H1 (cell line): ENCODE measurements at regions not wholly inside any gene's neighbourhood (a gene's known extent, or its start where the extent isn't known, plus 50 kb on each side); places are given as distances from the start of the nearest gene placed in this dataset.
A peak's percentile ranks its signal among the peaks of the same experiment; 100 is the strongest.

Experiments
- CTCF ChIA-PET: fragments of 300-600 bp; sonication (Branson Sonifier 250); formaldehyde crosslinking; loops from one replicate; lab custom pipeline; 2021; ENCODE audit not compliant: partially characterized antibody; lab: Charles Lee
- POLR2A ChIA-PET: fragments of 300-600 bp; sonication (Branson Sonifier 250); formaldehyde crosslinking; loops from one replicate; lab custom pipeline; 2021; ENCODE audit warnings: inconsistent platforms; ENCODE audit not compliant: partially characterized antibody; lab: Charles Lee
- DNase-seq, 2 experiments: peaks; one replicate each; pipeline versions ENCODE4 v3.0.0 to v3.0.0-alpha.2; 2010 to 2022; ENCODE audit warnings: low spot score in 2 of 2, low read depth in 1 of 2, mixed read lengths in 1 of 2
- FAIRE-seq: peaks from 2 replicates; lab custom pipeline; 2011; peaks lifted over from hg19 to GRCh38; lab: Jason Lieb, UNC
- H2AFZ ChIP-seq: 2 replicates; pipeline ENCODE4 v1.8.1; 2012; ENCODE audit warnings: low read length, inconsistent platforms
- H2AK5ac ChIP-seq: 2 replicates; pipeline ENCODE4 v1.6.1; 2013; ENCODE audit warnings: low read depth, low read length
- H2BK120ac ChIP-seq: replicated peaks from 2 replicates; pipeline ENCODE3; 2013; ENCODE audit warnings: low read depth, low read length, inconsistent platforms
- H2BK12ac ChIP-seq: 2 replicates; pipeline ENCODE4 v1.6.1; 2013; ENCODE audit warnings: low read depth, low read length
- H2BK15ac ChIP-seq: 2 replicates; pipeline ENCODE4 v1.6.1; 2013; ENCODE audit warnings: low read length
- H2BK20ac ChIP-seq: 2 replicates; pipeline ENCODE4 v1.6.1; 2013; ENCODE audit warnings: low read length
- H2BK5ac ChIP-seq: 2 replicates; pipeline ENCODE4 v1.6.1; 2013; ENCODE audit warnings: low read depth, low read length
- H3K14ac ChIP-seq: 2 replicates; pipeline ENCODE4 v1.6.1; 2013; ENCODE audit warnings: inconsistent platforms; ENCODE audit not compliant: insufficient read length
- H3K18ac ChIP-seq: 2 replicates; pipeline ENCODE4 v1.6.1; 2013; ENCODE audit warnings: low read length; ENCODE audit errors: extremely low read depth
- H3K23ac ChIP-seq: 2 replicates; pipeline ENCODE4 v1.6.1; 2013; ENCODE audit warnings: inconsistent platforms; ENCODE audit not compliant: insufficient read length
- H3K23me2 ChIP-seq: 2 replicates; pipeline ENCODE4 v1.6.1; 2013; ENCODE audit warnings: low read depth, low read length
- H3K27ac ChIP-seq: 2 replicates; pipeline ENCODE4 v1.6.1; 2011; ENCODE audit warnings: low read depth, low read length, inconsistent platforms
- H3K27me3 ChIP-seq, 4 experiments: replicated peaks in 1 of 4; 1 replicate in 1 of 4; 2 replicates in 3 of 4; pipeline versions ENCODE4 v1.6.1 to v1.8.1; 2011 to 2013; ENCODE audit warnings: low read length in 3 of 4, mild to moderate bottlenecking in 3 of 4, inconsistent platforms in 2 of 4, mixed read lengths in 2 of 4, moderate library complexity in 1 of 4; ENCODE audit not compliant: control insufficient read depth in 3 of 4, insufficient read depth in 3 of 4; ENCODE audit errors: extremely low read depth in 1 of 4
- H3K36me3 ChIP-seq, 4 experiments: 2 replicates each; pipeline versions ENCODE4 v1.6.1 to v1.8.1; 2011 to 2013; ENCODE audit warnings: mild to moderate bottlenecking in 4 of 4, low read length in 3 of 4, moderate library complexity in 2 of 4, control low read depth in 1 of 4, inconsistent platforms in 1 of 4; ENCODE audit not compliant: insufficient read depth in 4 of 4, control insufficient read depth in 2 of 4
- H3K4ac ChIP-seq: replicated peaks from 2 replicates; pipeline ENCODE3; 2013; ENCODE audit warnings: low read length, low read depth, mixed read lengths, inconsistent platforms; ENCODE audit not compliant: insufficient read length
- H3K4me1 ChIP-seq, 4 experiments: replicated peaks in 1 of 4; 1 replicate in 1 of 4; 2 replicates in 3 of 4; pipeline versions ENCODE4 v1.6.1 to v1.8.1; 2011 to 2013; ENCODE audit warnings: low read length in 3 of 4, inconsistent platforms in 2 of 4, mixed read lengths in 1 of 4; ENCODE audit not compliant: insufficient read depth in 4 of 4, control insufficient read depth in 3 of 4
- H3K4me2 ChIP-seq, 2 experiments: 2 replicates each; pipeline versions ENCODE4 v1.6.1 to v1.8.1; 2011 to 2013; ENCODE audit warnings: low read depth in 2 of 2, low read length in 2 of 2, control low read depth in 1 of 2, inconsistent platforms in 1 of 2, mild to moderate bottlenecking in 1 of 2; ENCODE audit not compliant: insufficient read depth in 1 of 2
- H3K4me3 ChIP-seq, 4 experiments: fragments of 200-600, 300-600 bp in 1 of 4; sonication (generic), shearing (Covaris generic), sonication (Bioruptor Twin) in 1 of 4; 2 replicates each; pipeline versions ENCODE4 v1.5.1 to v1.8.1; 2011 to 2016; ENCODE audit warnings: low read length in 4 of 4, low read depth in 3 of 4, control low read depth in 2 of 4, inconsistent platforms in 2 of 4, mild to moderate bottlenecking in 2 of 4, mixed read lengths in 1 of 4, moderate library complexity in 1 of 4; ENCODE audit not compliant: insufficient read depth in 2 of 4; ENCODE audit errors: extremely low read depth in 1 of 4
- H3K56ac ChIP-seq: replicated peaks from 2 replicates; pipeline ENCODE3; 2013; ENCODE audit warnings: low read depth, mild to moderate bottlenecking, mixed read lengths, low read length, inconsistent platforms; ENCODE audit not compliant: insufficient read length
- H3K79me1 ChIP-seq: 2 replicates; pipeline ENCODE4 v1.6.1; 2013; ENCODE audit warnings: low read depth, low read length, control low read depth
- H3K79me2 ChIP-seq, 2 experiments: 2 replicates each; pipeline versions ENCODE4 v1.6.1 to v1.8.1; 2012 to 2013; ENCODE audit warnings: low read length in 2 of 2, mild to moderate bottlenecking in 2 of 2, inconsistent platforms in 1 of 2; ENCODE audit not compliant: insufficient read depth in 2 of 2, control insufficient read depth in 1 of 2
- H3K9ac ChIP-seq, 4 experiments: replicated peaks in 1 of 4; 1 replicate in 1 of 4; 2 replicates in 3 of 4; pipeline versions ENCODE4 v1.6.1 to v1.8.1; 2011 to 2013; ENCODE audit warnings: low read depth in 3 of 4, low read length in 3 of 4, control low read depth in 2 of 4, mild to moderate bottlenecking in 2 of 4, moderate library complexity in 2 of 4, inconsistent platforms in 1 of 4; ENCODE audit errors: extremely low read depth in 1 of 4
- H3K9me3 ChIP-seq, 2 experiments: 2 replicates each; pipeline versions ENCODE4 v1.6.1 to v1.8.1; 2012 to 2013; ENCODE audit warnings: mild to moderate bottlenecking in 2 of 2, moderate library complexity in 2 of 2, control low read depth in 1 of 2, inconsistent platforms in 1 of 2, low read depth in 1 of 2, low read length in 1 of 2, mixed read lengths in 1 of 2; ENCODE audit not compliant: insufficient read depth in 2 of 2
- H4K20me1 ChIP-seq, 2 experiments: replicated peaks in 1 of 2; 2 replicates each; pipeline versions ENCODE3 to v1.8.1; 2011 to 2013; ENCODE audit warnings: inconsistent platforms in 2 of 2, low read length in 2 of 2, mild to moderate bottlenecking in 1 of 2; ENCODE audit not compliant: insufficient read depth in 2 of 2, control insufficient read depth in 1 of 2
- H4K5ac ChIP-seq: 2 replicates; pipeline ENCODE4 v1.6.1; 2013; ENCODE audit warnings: low read length, low read depth, mixed read lengths, inconsistent platforms; ENCODE audit not compliant: insufficient read length
- H4K8ac ChIP-seq: 2 replicates; pipeline ENCODE4 v1.8.0; 2013; ENCODE audit warnings: mild to moderate bottlenecking, moderate library complexity, low read length, inconsistent platforms; ENCODE audit not compliant: insufficient read depth; ENCODE audit errors: extremely low read depth
- H4K91ac ChIP-seq: replicated peaks from 2 replicates; pipeline ENCODE3; 2013; ENCODE audit warnings: low read length, mixed read lengths, inconsistent platforms; ENCODE audit not compliant: insufficient read length
- CBX5 ChIP-seq: fragments of 300-800, 300-1000 bp; sonication (generic); IDR thresholded peaks from 2 replicates; pipeline ENCODE4 v1.7.1; 2016; ENCODE audit warnings: antibody characterized with exemption, low read length, low read depth
- CREB1 ChIP-seq: IDR thresholded peaks from 2 replicates; pipeline ENCODE4 v1.6.1; 2012; ENCODE audit warnings: inconsistent platforms
- JUND ChIP-seq: IDR thresholded peaks from 2 replicates; pipeline ENCODE4 v1.6.1; 2011; ENCODE audit warnings: mild to moderate bottlenecking, improper control_type of control experiment, low read length
- RAD21 ChIP-seq, 2 experiments: IDR thresholded peaks in 1 of 2; conservative IDR thresholded peaks in 1 of 2; 2 replicates each; pipeline ENCODE4 v1.6.1; 2011; ENCODE audit warnings: low read depth in 2 of 2, low read length in 2 of 2, improper control_type of control experiment in 1 of 2, inconsistent platforms in 1 of 2, mild to moderate bottlenecking in 1 of 2, moderate library complexity in 1 of 2
- RXRA ChIP-seq: IDR thresholded peaks from 2 replicates; pipeline ENCODE4 v1.6.1; 2011; ENCODE audit warnings: low read depth, mild to moderate bottlenecking, low read length, moderate library complexity; ENCODE audit not compliant: insufficient read depth
- SIX5 ChIP-seq: IDR thresholded peaks from 2 replicates; pipeline ENCODE4 v1.6.1; 2011; ENCODE audit warnings: mild to moderate bottlenecking, low read depth, low read length
- SRF ChIP-seq: IDR thresholded peaks from 2 replicates; pipeline ENCODE4 v1.6.1; 2011; ENCODE audit warnings: mild to moderate bottlenecking, low read depth, low read length, moderate library complexity
- TCF12 ChIP-seq: IDR thresholded peaks from 2 replicates; pipeline ENCODE4 v1.6.1; 2011; ENCODE audit warnings: low read depth, mild to moderate bottlenecking, low read length
- TEAD4 ChIP-seq: IDR thresholded peaks from 2 replicates; pipeline ENCODE4 v1.6.1; 2012; ENCODE audit warnings: low read depth, low read length, inconsistent platforms, mixed read lengths
- YY1 ChIP-seq: IDR thresholded peaks from 2 replicates; pipeline ENCODE4 v1.6.1; 2011; ENCODE audit warnings: low read depth, mild to moderate bottlenecking, low read length
- WGBS, 2 experiments: shearing (Covaris generic) in 1 of 2; methylation state at CpG; one replicate each; pipeline versions ENCODE4 v1.1.6 to v1.1.7; 2013 to 2015; ENCODE audit warnings: low lambda C conversion rate in 2 of 2, mixed read lengths in 2 of 2, inconsistent platforms in 1 of 2, low coverage in 1 of 2, missing lambda C conversion rate in 1 of 2; ENCODE audit not compliant: insufficient replicate concordance in 2 of 2, insufficient coverage in 1 of 2, insufficient read length in 1 of 2; ENCODE audit errors: extremely low coverage in 1 of 2, missing lambda C conversion rate in 1 of 2; 5-methylcytosine and 5-hydroxymethylcytosine counted together
- TF ChIP-seq, protein P1 (sequence below), 3 experiments: IDR thresholded peaks; 1 replicate in 2 of 3; 2 replicates in 1 of 3; pipeline versions ENCODE4 v1.5.1 to v1.6.1; 2011; ENCODE audit warnings: low read length in 3 of 3, mild to moderate bottlenecking in 3 of 3, inconsistent platforms in 2 of 3, low read depth in 1 of 3, moderate library complexity in 1 of 3; ENCODE audit not compliant: insufficient read depth in 1 of 3; ENCODE audit errors: control extremely low read depth in 1 of 3

DNA sequence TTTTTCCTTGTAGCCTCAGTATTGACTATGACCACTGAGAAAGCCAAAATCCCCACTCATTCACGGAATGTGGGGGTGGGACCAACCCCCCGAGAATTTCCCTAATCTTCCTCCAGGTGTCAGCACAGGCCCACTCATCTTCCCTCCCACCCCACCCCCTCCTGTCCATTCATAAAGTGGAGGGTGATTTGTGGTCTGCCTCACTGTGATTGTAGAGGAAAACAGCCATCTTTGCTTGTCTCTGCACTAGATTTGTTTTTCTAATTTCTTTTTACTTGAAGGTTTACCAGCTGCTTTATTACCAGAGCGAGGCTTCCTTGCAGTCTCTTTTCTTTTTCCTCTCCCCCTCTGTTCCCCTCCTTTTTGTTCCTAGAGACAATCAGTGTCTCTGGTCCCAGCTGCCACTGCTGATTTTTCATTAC is 171.8 kb downstream of the ICOS start:
- no peaks in the 10 kb centered on the region for H4K20me1 ChIP-seq
- peak overlapping the region; percentile 95 for H2AFZ ChIP-seq
- no peak overlapping the region for H3K27ac ChIP-seq
- no peak overlapping the region for H2BK12ac ChIP-seq
- no peaks in the 10 kb centered on the region for H3K27me3 ChIP-seq
- no peak overlapping the region for H3K4me3 ChIP-seq
- H3K18ac ChIP-seq = no peak overlapping the region
- DNase-seq (no peak), FAIRE-seq (peak; percentile 60)
- H4K8ac ChIP-seq = no peak overlapping the region
- no peak overlapping the region for H3K23ac ChIP-seq
- no peaks in the 10 kb centered on the region for H3K79me1 ChIP-seq
- no peak overlapping the region for H2BK20ac ChIP-seq
- no peaks in the 10 kb centered on the region for H3K36me3 ChIP-seq
- no peak overlapping the region for H3K4ac ChIP-seq
- no peaks in the 10 kb centered on the region for H3K9me3 ChIP-seq
- H3K9ac ChIP-seq = no peak overlapping the region
- ChIA-PET CTCF (interaction anchor here (0.6 to 7.3 kb wide), 8 partner anchors 10 to 1438 kb away, joined by 3 to 46 read pairs (median 4); no protein-coding TSS in a partner anchor), POLR2A (no interaction called here)
- no peak overlapping the region for H2AK5ac ChIP-seq
- H2BK120ac ChIP-seq = no peak overlapping the region
- H3K23me2 ChIP-seq = no peaks in the 10 kb centered on the region
- peaks cover 0 to 5% (median 0%) of the 10 kb centered on the region in 4 experiments; a peak in 3 of 7 replicates for H3K4me1 ChIP-seq
- WGBS, 2 experiments = 5% methylated on average over 3 of the region's 3 CpGs; no CpG with 5 or more reads in 1 of the 2 experiments
- H3K14ac ChIP-seq = no peak overlapping the region
- TF ChIP-seq TEAD4 (peak; percentile 81), JUND (no peak), SRF (no peak), RXRA (no peak), CREB1 (no peak), RAD21 (IDR thresholded peaks at IDR 0.05 in 1 of 2, conservative IDR thresholded peaks at IDR 0.05 in 1 of 2; ENCODE audit: low read depth in 2 of 2, low read length in 2 of 2) (peak; percentile 78 to 82), TCF12 (no peak), YY1 (0 out of 2 replicates have a peak, but pooled peaks have one; percentile 12), CBX5 (no peak), SIX5 (no peak)
- TF ChIP-seq, protein P1, sequence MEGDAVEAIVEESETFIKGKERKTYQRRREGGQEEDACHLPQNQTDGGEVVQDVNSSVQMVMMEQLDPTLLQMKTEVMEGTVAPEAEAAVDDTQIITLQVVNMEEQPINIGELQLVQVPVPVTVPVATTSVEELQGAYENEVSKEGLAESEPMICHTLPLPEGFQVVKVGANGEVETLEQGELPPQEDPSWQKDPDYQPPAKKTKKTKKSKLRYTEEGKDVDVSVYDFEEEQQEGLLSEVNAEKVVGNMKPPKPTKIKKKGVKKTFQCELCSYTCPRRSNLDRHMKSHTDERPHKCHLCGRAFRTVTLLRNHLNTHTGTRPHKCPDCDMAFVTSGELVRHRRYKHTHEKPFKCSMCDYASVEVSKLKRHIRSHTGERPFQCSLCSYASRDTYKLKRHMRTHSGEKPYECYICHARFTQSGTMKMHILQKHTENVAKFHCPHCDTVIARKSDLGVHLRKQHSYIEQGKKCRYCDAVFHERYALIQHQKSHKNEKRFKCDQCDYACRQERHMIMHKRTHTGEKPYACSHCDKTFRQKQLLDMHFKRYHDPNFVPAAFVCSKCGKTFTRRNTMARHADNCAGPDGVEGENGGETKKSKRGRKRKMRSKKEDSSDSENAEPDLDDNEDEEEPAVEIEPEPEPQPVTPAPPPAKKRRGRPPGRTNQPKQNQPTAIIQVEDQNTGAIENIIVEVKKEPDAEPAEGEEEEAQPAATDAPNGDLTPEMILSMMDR (IDR thresholded peaks at IDR 0.05; ENCODE audit: control extremely low read depth in 1 of 3, insufficient read depth in 1 of 3, low read depth in 1 of 3, low read length in 3 of 3) = peak; percentile 46 to 59 (median 58)
- H2BK5ac ChIP-seq = no peak overlapping the region
- no peak overlapping the region for H3K4me2 ChIP-seq
- H4K91ac ChIP-seq = no peak overlapping the region
- H3K79me2 ChIP-seq = no peaks in the 10 kb centered on the region
- H4K5ac ChIP-seq = no peak overlapping the region
- H2BK15ac ChIP-seq = no peak overlapping the region
- H3K56ac ChIP-seq = no peak overlapping the region
